ENCODE measurements at regions not wholly inside any gene's neighbourhood (a gene's known extent, or its start where the extent isn't known, plus 50 kb on each side); places are given as distances from the start of the nearest gene placed in this dataset.

DNA sequence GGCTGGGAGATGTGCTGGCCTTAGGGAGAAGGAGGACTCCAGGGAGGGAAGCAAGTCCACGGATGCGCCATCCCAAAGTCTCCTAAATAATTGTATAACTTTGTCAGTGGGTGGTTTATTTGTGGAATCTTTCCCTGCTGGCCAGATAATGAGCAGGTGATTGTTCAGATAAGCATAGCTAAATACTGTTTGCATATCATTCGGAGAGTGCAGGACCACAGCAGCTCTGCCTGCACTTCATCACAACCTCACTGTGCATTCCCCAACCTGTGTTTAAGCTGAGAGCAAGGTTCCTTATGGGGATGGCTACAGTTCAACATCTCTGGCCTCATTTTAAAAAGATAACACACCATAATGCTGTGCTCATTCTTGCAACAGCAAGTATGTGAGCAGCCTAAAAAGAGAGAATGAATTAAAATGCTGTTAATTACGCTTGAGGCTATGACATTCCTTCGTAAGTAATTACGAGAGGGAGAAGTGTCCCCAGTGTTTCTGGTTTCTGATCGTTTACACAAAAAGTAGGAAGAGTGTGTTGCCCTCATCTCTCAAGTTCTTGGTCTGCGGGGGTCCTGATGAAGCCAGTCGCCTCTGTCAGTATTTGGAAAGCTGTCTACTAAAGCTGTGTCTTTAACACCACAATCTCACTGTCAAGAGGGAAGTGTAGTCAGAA is 272.0 kb upstream of the RORA start:
- intact Hi-C loops (cut with micrococcal nuclease): no loop called here
- H3K4me3 Mint-ChIP-seq: no peak overlapping the region
- no peaks in the 10 kb centered on the region for H3K4me1 Mint-ChIP-seq
- TF ChIP-seq, protein P1, sequence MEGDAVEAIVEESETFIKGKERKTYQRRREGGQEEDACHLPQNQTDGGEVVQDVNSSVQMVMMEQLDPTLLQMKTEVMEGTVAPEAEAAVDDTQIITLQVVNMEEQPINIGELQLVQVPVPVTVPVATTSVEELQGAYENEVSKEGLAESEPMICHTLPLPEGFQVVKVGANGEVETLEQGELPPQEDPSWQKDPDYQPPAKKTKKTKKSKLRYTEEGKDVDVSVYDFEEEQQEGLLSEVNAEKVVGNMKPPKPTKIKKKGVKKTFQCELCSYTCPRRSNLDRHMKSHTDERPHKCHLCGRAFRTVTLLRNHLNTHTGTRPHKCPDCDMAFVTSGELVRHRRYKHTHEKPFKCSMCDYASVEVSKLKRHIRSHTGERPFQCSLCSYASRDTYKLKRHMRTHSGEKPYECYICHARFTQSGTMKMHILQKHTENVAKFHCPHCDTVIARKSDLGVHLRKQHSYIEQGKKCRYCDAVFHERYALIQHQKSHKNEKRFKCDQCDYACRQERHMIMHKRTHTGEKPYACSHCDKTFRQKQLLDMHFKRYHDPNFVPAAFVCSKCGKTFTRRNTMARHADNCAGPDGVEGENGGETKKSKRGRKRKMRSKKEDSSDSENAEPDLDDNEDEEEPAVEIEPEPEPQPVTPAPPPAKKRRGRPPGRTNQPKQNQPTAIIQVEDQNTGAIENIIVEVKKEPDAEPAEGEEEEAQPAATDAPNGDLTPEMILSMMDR (IDR thresholded peaks at IDR 0.05): no peak
- no peaks in the 10 kb centered on the region for H3K36me3 Mint-ChIP-seq (ENCODE audit: low read depth)
- H3K9me3 Mint-ChIP-seq: no peaks in the 10 kb centered on the region
- ChIA-PET CTCF (no interaction called here), POLR2A (no interaction called here)
- no peak for ATAC-seq (ENCODE audit: low read depth)
- peaks cover 2% of the 10 kb centered on the region for H3K27me3 Mint-ChIP-seq
- no peak overlapping the region for H3K27ac Mint-ChIP-seq
- no peak for DNase-seq

DNA sequence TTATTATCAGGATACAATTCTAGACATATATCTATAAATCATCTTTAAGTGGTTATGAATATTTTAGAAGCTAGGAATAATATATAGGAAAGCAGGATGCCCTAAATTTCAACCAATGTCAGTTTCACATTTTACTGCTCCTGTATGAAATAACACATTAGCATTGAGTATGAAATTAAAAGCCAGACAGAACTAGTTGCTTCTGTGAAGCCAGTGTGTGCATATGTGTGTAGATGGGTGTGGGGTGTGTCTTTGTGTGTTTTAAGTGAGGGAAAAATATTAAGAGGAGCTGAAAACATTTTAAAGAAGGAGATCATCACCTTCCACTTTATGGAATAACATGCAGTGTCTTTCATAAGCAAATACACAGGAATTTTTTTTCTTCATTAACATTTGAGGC is 271.4 kb upstream of the RORA start:
- CTCF ChIA-PET: no interaction called here
- intact Hi-C loops (cut with micrococcal nuclease): no loop called here
- DNase-seq (no peak), ATAC-seq (ENCODE audit: low read depth) (no peak)
- H3K9me3 Mint-ChIP-seq: no peaks in the 10 kb centered on the region
- no peaks in the 10 kb centered on the region for H3K36me3 Mint-ChIP-seq (ENCODE audit: low read depth)
- no peaks in the 10 kb centered on the region for H3K4me1 Mint-ChIP-seq
- TF ChIP-seq, protein P1 (IDR thresholded peaks at IDR 0.05): no peak
- POLR2A ChIA-PET: no interaction called here
- no peak overlapping the region for H3K4me3 Mint-ChIP-seq
- peaks cover 3% of the 10 kb centered on the region for H3K27me3 Mint-ChIP-seq
- H3K27ac Mint-ChIP-seq: no peak overlapping the region

DNA sequence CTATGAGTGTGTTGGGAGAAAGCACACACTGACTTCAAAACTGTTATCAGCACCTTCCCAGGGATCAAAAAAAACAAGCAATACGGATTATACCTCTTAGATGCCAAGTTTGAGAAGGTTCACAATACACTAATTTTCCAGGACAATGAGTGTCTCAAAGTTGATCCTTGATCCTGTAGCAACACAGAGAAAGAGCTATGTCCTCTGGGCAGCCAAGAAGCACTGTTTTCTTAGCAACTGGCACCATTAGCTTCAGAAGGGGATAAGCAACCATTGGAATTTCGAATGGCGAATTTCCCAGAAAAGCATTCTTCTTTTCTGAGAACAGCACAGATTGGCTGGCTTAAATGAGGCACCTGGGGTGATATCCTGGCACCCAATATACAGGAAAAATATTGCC is 270.3 kb upstream of the RORA start:
- H3K4me1 Mint-ChIP-seq: no peaks in the 10 kb centered on the region
- intact Hi-C loops (cut with micrococcal nuclease): no loop called here
- ATAC-seq (ENCODE audit: low read depth): no peak
- TF ChIP-seq, protein P1 (IDR thresholded peaks at IDR 0.05): no peak
- no peaks in the 10 kb centered on the region for H3K36me3 Mint-ChIP-seq (ENCODE audit: low read depth)
- H3K9me3 Mint-ChIP-seq: no peaks in the 10 kb centered on the region
- ChIA-PET POLR2A (no interaction called here), CTCF (no interaction called here)
- H3K4me3 Mint-ChIP-seq: no peak overlapping the region
- H3K27ac Mint-ChIP-seq: no peak overlapping the region
- no peak for DNase-seq
- peaks cover 5% of the 10 kb centered on the region for H3K27me3 Mint-ChIP-seq

DNA sequence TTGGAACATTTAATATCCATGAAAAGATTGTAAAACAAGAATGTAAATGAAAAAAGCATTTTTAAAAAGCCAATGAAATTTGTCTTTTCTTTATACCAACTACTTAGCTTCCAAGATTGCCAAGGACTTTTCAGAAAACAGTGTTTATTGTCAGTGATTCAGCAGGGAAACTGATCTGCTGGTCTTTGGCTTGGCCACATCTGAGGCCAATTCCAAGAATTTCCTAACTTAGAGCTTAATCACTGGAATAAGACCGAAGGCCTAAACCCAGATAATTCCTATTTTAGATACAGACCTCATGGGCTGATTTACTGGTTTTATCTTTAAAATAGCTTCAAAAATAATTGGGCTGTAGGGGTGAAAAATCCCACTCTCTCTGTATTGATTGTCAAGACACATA is 260.5 kb upstream of the RORA start:
- ChIA-PET POLR2A (no interaction called here), CTCF (no interaction called here)
- Mint-ChIP-seq H3K4me1 (no peaks in the 10 kb centered on the region), H3K4me3 (no peak overlapping the region), H3K36me3 (ENCODE audit: low read depth) (no peaks in the 10 kb centered on the region), H3K27ac (no peak overlapping the region), H3K27me3 (peaks cover 3% of the 10 kb centered on the region), H3K9me3 (no peaks in the 10 kb centered on the region)
- TF ChIP-seq, protein P1 (IDR thresholded peaks at IDR 0.05): no peak
- no peak for ATAC-seq (ENCODE audit: low read depth)
- no peak for DNase-seq
- intact Hi-C loops (cut with micrococcal nuclease): no loop called here

DNA sequence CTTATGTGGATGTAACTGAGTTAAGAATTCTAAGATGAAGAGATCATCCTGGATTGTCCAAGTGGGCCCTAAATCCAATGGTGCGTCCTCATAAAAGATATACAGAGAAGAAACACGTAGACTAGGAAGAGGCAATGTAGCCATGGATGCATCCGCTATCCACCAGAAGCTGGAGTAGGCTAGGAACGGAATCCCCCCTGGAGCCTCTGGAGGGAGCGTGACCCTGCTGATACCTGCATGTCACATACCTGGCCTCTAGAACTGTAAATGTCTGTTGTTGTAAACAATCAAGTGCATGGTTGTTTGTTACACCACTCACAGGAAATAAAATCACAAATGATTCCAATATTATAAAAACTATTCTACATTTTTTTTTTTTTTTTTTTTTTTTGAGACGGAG is 254.5 kb upstream of the RORA start:
- no peaks in the 10 kb centered on the region for H3K4me1 Mint-ChIP-seq
- no peaks in the 10 kb centered on the region for H3K9me3 Mint-ChIP-seq
- TF ChIP-seq, protein P1 (IDR thresholded peaks at IDR 0.05): no peak
- intact Hi-C loops (cut with micrococcal nuclease): no loop called here
- H3K36me3 Mint-ChIP-seq (ENCODE audit: low read depth): no peaks in the 10 kb centered on the region
- DNase-seq (no peak), ATAC-seq (ENCODE audit: low read depth) (no peak)
- POLR2A ChIA-PET: no interaction called here
- CTCF ChIA-PET: no interaction called here
- no peak overlapping the region for H3K4me3 Mint-ChIP-seq
- no peak overlapping the region for H3K27ac Mint-ChIP-seq
- no peaks in the 10 kb centered on the region for H3K27me3 Mint-ChIP-seq

Measured in activated B cell treated with CpG ODN at 0.5 μM for 24 hours (primary cell).